GM10248 (cell line): ENCODE measurements at regions not wholly inside any gene's neighbourhood (a gene's known extent, or its start where the extent isn't known, plus 50 kb on each side); places are given as distances from the start of the nearest gene placed in this dataset.

Source experiments
- CTCF ChIA-PET: fragments of 300-600 bp; sonication (Branson Sonifier 250); formaldehyde crosslinking; extraction: SDS; loops from one replicate; lab custom pipeline; 2021; ENCODE audit warnings: antibody characterized with exemption; lab: Yijun Ruan, JAX
- POLR2A ChIA-PET: fragments of 350-650 bp; sonication (Branson Sonifier 250); formaldehyde crosslinking; extraction: SDS; loops from one replicate; lab custom pipeline; 2020; ENCODE audit warnings: antibody characterized with exemption; lab: Yijun Ruan, JAX
- DNase-seq: peaks from one replicate; pipeline ENCODE4 v3.0.0; 2012; ENCODE audit errors: extremely low spot score
- TF ChIP-seq, protein P1 (sequence below): IDR thresholded peaks from 2 replicates; pipeline ENCODE4 v1.5.1; 2012; ENCODE audit warnings: mild to moderate bottlenecking, low read depth; ENCODE audit errors: extremely low read depth, missing control alignments, control extremely low read depth

DNA sequence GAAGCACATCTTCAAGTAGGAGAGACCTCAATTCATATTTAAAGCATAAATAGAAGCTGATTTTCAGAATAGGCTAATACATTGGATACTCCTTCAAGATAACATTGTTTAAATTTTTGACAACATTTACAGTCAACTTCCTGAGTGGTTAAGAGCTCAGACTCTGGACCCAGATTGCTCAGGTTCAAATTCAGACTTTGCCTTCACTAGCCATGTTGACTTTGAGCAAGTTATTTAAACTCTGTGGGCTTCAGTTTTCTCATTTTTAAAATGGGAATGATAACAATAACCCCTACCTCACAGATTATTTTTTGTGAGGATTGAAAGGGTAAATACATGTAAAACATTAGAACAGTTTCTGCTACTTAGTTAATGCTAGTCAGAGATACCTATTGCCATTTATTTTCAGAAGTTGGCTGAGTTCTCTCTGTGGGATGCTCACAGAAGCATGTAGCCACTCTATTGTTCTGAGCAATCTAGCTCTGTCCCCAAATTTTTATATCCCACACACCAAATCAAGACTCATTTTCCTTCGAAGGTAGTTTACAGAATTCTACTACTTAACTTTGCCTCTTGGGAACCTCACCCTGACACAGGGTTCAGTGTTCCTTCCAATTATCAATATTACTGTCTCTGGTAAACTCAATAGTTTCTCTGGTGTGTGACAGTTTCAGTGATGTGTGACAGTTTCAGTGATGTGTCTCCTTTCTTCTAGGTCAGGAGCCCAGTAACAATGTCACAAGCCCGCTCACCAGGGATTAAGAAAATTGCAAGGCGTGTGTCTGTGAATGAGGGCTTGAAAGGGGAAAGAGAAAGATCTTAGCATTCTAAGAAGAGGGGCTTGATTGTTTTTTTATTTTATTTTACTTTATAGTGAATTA is 79.4 kb upstream of the OSTN start:
- CTCF ChIA-PET = interaction anchor here (1.4 kb wide), 1 partner anchor 16 kb away, joined by 3 read pairs; no protein-coding TSS in a partner anchor
- POLR2A ChIA-PET = no interaction called here
- TF ChIP-seq, protein P1, sequence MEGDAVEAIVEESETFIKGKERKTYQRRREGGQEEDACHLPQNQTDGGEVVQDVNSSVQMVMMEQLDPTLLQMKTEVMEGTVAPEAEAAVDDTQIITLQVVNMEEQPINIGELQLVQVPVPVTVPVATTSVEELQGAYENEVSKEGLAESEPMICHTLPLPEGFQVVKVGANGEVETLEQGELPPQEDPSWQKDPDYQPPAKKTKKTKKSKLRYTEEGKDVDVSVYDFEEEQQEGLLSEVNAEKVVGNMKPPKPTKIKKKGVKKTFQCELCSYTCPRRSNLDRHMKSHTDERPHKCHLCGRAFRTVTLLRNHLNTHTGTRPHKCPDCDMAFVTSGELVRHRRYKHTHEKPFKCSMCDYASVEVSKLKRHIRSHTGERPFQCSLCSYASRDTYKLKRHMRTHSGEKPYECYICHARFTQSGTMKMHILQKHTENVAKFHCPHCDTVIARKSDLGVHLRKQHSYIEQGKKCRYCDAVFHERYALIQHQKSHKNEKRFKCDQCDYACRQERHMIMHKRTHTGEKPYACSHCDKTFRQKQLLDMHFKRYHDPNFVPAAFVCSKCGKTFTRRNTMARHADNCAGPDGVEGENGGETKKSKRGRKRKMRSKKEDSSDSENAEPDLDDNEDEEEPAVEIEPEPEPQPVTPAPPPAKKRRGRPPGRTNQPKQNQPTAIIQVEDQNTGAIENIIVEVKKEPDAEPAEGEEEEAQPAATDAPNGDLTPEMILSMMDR = no peak
- no peak for DNase-seq

DNA sequence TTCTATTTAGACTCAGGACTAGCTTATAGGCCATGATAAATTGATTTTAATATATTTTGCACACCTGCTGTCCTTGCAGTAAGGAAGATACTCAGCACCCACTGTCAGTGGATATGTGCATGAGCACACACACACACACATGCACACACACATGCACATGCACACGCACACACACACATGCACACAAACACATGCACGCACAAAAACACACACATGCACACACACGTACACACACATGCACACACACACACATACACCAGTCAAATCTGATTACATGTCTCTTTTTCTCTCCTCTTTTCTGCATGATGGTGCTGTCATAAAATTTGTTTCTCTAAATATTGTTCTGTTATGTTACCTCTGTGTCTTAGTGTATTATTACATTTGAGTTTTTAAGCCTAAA is 87.3 kb upstream of the OSTN start:
- ChIA-PET POLR2A (no interaction called here), CTCF (interaction anchor here (1.0 to 1.1 kb wide), 2 partner anchors 10 to 27 kb away, joined by 3 read pairs; no protein-coding TSS in a partner anchor)
- TF ChIP-seq, protein P1 = no peak

GRCh38 chr3:191105418-191105817 is 93.6 kb upstream of the OSTN start:
- TF ChIP-seq, protein P1 = no peak
- ChIA-PET POLR2A (no interaction called here), CTCF (no interaction called here)
- DNase-seq = no peak

More for the DNA sequence above, 87.3 kb upstream of the OSTN start:
- DNase-seq = no peak

DNA sequence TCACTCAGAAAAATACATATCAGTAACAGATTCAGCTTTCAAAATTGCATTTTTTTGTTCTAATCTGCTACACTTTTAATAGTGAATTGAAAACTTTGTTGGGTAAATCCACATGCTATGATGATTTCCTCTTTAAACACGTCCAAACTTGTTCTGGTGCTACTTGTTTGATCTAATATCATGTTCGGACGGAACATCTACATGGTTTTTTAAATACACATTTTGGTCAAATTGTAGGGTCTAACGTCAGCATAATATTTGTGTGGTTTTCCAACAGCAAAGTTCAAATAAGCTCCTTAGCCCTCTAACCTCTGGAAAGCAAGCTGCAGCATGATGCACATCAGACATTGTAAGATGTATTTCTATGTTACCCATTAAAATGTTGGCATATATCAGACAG is 98.5 kb upstream of the OSTN start:
- ChIA-PET POLR2A (no interaction called here), CTCF (interaction anchor here (1.5 kb wide), 1 partner anchor 13 kb away, joined by 4 read pairs; no protein-coding TSS in a partner anchor)
- DNase-seq = no peak
- TF ChIP-seq, protein P1 = no peak

DNA sequence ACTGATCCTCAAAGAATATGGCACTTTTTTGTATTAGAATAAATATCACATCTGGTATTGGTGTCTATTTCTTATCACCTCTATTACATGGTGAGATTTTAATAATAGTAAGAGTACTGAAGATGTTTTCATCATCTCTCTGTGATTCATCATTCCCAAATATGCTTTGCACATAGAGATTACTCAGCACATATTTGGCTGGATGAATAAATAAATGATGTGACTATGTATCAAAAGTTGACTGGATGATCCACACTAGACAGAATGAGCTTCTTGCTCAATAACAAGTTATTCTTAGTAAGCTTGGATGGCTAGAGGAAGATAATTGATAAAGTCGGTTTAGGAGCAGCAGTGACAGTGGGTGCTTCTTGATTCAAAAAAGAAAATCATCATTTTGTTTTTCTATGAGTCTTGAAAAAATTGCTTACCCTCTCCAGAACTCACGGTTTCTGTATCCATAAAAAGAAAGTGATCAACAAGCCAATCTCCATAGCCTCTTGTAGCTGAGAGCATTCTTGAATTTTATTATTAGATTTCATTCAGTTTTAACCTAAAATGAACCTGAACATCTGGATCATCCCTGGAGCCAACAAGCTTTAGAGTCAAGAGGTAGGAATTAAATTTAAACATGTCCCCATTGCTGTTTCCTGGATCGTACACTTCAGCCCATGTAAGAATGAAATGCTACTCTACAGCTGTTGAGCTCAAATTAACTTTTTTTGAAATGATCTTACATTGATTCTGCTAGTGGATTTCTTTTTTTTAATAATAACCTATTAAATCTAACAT is 104.8 kb upstream of the OSTN start:
- DNase-seq = no peak
- ChIA-PET CTCF (interaction anchor here (1.5 kb wide), 1 partner anchor 44 kb away, joined by 5 read pairs; no protein-coding TSS in a partner anchor), POLR2A (no interaction called here)
- TF ChIP-seq, protein P1 = no peak

DNA sequence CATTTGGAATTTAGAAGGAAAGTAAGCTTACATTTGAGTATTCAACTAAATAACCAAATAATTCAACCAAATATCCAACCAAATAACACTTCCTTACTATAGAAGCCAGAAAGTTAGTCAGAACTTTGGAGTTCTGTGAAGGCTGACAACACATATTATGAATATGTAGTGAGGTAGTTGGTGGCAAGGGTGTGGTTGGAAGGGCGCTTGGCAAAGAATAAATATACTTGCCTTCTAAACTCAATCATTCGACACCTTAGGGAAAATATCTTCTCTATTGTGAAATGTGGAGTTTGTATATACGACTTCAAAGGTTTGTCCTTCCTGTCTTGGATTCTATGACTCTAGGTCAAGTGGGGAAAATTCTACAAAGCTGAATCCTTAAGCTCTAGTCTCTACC is 111.7 kb upstream of the OSTN start:
- ChIA-PET POLR2A (no interaction called here), CTCF (interaction anchor here (1.2 to 1.6 kb wide), 2 partner anchors 12 to 13 kb away, joined by 4 to 6 read pairs; no protein-coding TSS in a partner anchor)
- DNase-seq = no peak
- TF ChIP-seq, protein P1 = no peak
